Erythroblast (primary cell): ENCODE measurements at regions not wholly inside any gene's neighbourhood (a gene's known extent, or its start where the extent isn't known, plus 50 kb on each side); places are given as distances from the start of the nearest gene placed in this dataset.

ENCODE experiments used
- GATA1 ChIP-seq: IDR thresholded peaks from 2 replicates; pipeline ENCODE4 v1.6.1; 2011; ENCODE audit warnings: low read depth, mild to moderate bottlenecking, control low read depth, low read length, moderate library complexity
- POLR2A ChIP-seq: IDR thresholded peaks from 2 replicates; pipeline ENCODE4 v1.6.1; 2011; ENCODE audit warnings: mild to moderate bottlenecking, low read length

- TF ChIP-seq POLR2A, result no peak
- no peak for TF ChIP-seq GATA1
Observed at GRCh38 chr3:127043731-127044510, 61.0 kb downstream of the PLXNA1 start.
